PC-9 (cell line): ENCODE measurements at regions not wholly inside any gene's neighbourhood (a gene's known extent, or its start where the extent isn't known, plus 50 kb on each side); places are given as distances from the start of the nearest gene placed in this dataset.

Experiments
- EZH2 ChIP-seq: fragments of 200-600 bp; sonication (generic); IDR thresholded peaks from 2 replicates; pipeline ENCODE4 v1.8.0; 2017; ENCODE audit warnings: antibody characterized with exemption, low read depth
- TF ChIP-seq, protein P1 (sequence below): fragments of 200-600 bp; sonication (generic); conservative IDR thresholded peaks from 2 replicates; pipeline ENCODE4 v1.6.1; 2017; ENCODE audit warnings: mixed run types, antibody characterized with exemption, mild to moderate bottlenecking, moderate library complexity

DNA sequence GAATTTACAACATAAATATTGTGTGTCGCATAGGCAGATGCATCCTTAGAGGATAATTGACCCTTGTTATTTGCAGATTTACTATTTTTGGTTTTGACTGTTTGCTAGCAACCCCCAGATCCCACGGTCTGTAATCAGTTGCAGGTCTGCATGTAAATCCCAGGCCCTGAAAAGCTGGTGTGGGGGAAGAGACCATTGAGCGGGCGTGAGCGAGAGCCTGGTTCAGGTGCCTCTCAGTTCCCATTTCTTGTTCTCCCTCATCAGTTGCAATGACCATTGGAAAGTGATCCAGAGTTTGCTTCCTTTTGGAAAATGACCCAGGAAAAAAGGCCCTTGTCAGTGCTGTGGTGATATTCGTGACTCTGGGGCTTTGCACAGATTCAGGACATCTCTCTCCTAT is 238.9 kb downstream of the UACA start:
- TF ChIP-seq, protein P1, sequence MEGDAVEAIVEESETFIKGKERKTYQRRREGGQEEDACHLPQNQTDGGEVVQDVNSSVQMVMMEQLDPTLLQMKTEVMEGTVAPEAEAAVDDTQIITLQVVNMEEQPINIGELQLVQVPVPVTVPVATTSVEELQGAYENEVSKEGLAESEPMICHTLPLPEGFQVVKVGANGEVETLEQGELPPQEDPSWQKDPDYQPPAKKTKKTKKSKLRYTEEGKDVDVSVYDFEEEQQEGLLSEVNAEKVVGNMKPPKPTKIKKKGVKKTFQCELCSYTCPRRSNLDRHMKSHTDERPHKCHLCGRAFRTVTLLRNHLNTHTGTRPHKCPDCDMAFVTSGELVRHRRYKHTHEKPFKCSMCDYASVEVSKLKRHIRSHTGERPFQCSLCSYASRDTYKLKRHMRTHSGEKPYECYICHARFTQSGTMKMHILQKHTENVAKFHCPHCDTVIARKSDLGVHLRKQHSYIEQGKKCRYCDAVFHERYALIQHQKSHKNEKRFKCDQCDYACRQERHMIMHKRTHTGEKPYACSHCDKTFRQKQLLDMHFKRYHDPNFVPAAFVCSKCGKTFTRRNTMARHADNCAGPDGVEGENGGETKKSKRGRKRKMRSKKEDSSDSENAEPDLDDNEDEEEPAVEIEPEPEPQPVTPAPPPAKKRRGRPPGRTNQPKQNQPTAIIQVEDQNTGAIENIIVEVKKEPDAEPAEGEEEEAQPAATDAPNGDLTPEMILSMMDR, result no peak
- TF ChIP-seq EZH2, result no peak
